K562 (cell line): ENCODE measurements at regions not wholly inside any gene's neighbourhood (a gene's known extent, or its start where the extent isn't known, plus 50 kb on each side); places are given as distances from the start of the nearest gene placed in this dataset.

ENCODE experiments used
- ATAC-seq: fragments of 200-7000 bp; cut with Tn5 transposase; 3 replicates; pipeline ENCODE4 v1.9.1; 2020; ENCODE audit warnings: moderate library complexity
- BruUV-seq: library from RNA; stranded (reverse); fragments of 400-500 nt; replicated peaks from 2 replicates; lab custom pipeline; 2021; lab: Mats Ljungman, UMichigan
- CTCF ChIA-PET: fragments of 300-600 bp; formaldehyde crosslinking; extraction: SDS; loops from one replicate; lab custom pipeline; 2021; ENCODE audit warnings: low intra/inter-chr PET ratio; lab: Yijun Ruan, JAX
- POLR2A ChIA-PET: fragments of 300-600, 350-650 bp; sonication (Branson Sonifier 250); formaldehyde crosslinking; extraction: SDS; loops from one replicate; lab custom pipeline; 2021; ENCODE audit warnings: antibody characterized with exemption, inconsistent platforms; lab: Yijun Ruan, JAX
- DNase-seq, 4 experiments: peaks; one replicate each; pipeline versions ENCODE4 v3.0.0 to v3.0.0-alpha.2; 2011 to 2018; ENCODE audit warnings: low spot score in 3 of 4, mixed read lengths in 3 of 4; ENCODE audit errors: extremely low read depth in 1 of 4
- FAIRE-seq: peaks from 2 replicates; lab custom pipeline; 2011; peaks lifted over from hg19 to GRCh38; lab: Jason Lieb, UNC
- H2AFZ ChIP-seq: 2 replicates; pipeline ENCODE4 v1.6.0; 2011; ENCODE audit warnings: low read depth, low read length, control low read depth, inconsistent platforms
- H3K27ac ChIP-seq: fragments of 200-600 bp; 3 replicates; pipeline ENCODE4 v1.8.0; 2011; ENCODE audit warnings: low read depth, mild to moderate bottlenecking, control low read depth, inconsistent platforms, low read length, moderate library complexity, mixed read lengths; ENCODE audit errors: extremely low read depth
- H3K27me3 ChIP-seq, 2 experiments: fragments of 300-600 bp in 1 of 2; 2 replicates in 1 of 2; 3 replicates in 1 of 2; pipeline versions ENCODE4 v1.6.0 to v1.8.0; 2011; ENCODE audit warnings: inconsistent platforms in 2 of 2, low read length in 2 of 2, mild to moderate bottlenecking in 1 of 2, mixed read lengths in 1 of 2, moderate library complexity in 1 of 2; ENCODE audit not compliant: control insufficient read depth in 2 of 2, insufficient read depth in 2 of 2
- H3K36me3 ChIP-seq: fragments of 300-600 bp; 3 replicates; pipeline ENCODE4 v1.8.0; 2011; ENCODE audit warnings: mild to moderate bottlenecking, low read length, inconsistent platforms; ENCODE audit not compliant: control insufficient read depth, insufficient read depth
- H3K4me1 ChIP-seq, 2 experiments: fragments of 200-600 bp in 1 of 2; replicated peaks in 1 of 2; 2 replicates in 1 of 2; 3 replicates in 1 of 2; pipeline versions ENCODE4 v1.5.1 to v1.8.0; 2011; ENCODE audit warnings: inconsistent platforms in 2 of 2, low read length in 2 of 2, mild to moderate bottlenecking in 1 of 2, mixed read lengths in 1 of 2, moderate library complexity in 1 of 2; ENCODE audit not compliant: control insufficient read depth in 2 of 2, insufficient read depth in 2 of 2
- H3K4me2 ChIP-seq: 2 replicates; pipeline ENCODE4 v1.6.1; 2011; ENCODE audit warnings: low read length, control low read depth, inconsistent platforms, mixed read lengths; ENCODE audit not compliant: insufficient read depth
- H3K4me3 ChIP-seq: fragments of 200-600 bp; sonication (generic), shearing (Covaris generic); 2 replicates; pipeline ENCODE4 v1.5.1; 2016; ENCODE audit warnings: control low read depth, inconsistent platforms
- H3K79me2 ChIP-seq: fragments of 200-600 bp; 3 replicates; pipeline ENCODE4 v1.8.0; 2011; ENCODE audit warnings: low read length, inconsistent platforms; ENCODE audit not compliant: control insufficient read depth, insufficient read depth
- H3K9ac ChIP-seq, 2 experiments: 2 replicates each; pipeline versions ENCODE4 v1.6.0 to v1.6.1; 2011; ENCODE audit warnings: low read depth in 2 of 2, low read length in 2 of 2, control low read depth in 1 of 2, inconsistent platforms in 1 of 2, mild to moderate bottlenecking in 1 of 2, mixed read lengths in 1 of 2; ENCODE audit not compliant: insufficient read depth in 1 of 2
- H3K9me1 ChIP-seq: one replicate; pipeline ENCODE4 v1.6.0; 2011; ENCODE audit warnings: inconsistent platforms, mild to moderate bottlenecking, low read length, moderate library complexity; ENCODE audit not compliant: control insufficient read depth, insufficient read depth
- H3K9me3 ChIP-seq: replicated peaks from 2 replicates; pipeline ENCODE4 v1.5.1; 2011; ENCODE audit warnings: low read depth, low read length, inconsistent platforms; ENCODE audit not compliant: control insufficient read depth, insufficient read depth
- H4K20me1 ChIP-seq: replicated peaks from 2 replicates; pipeline ENCODE4 v1.6.1; 2011; ENCODE audit warnings: low read length, inconsistent platforms, mixed read lengths; ENCODE audit not compliant: control insufficient read depth, insufficient read depth
- ETS2 ChIP-seq: IDR thresholded peaks from 2 replicates; pipeline ENCODE4 v1.6.1; 2016; ENCODE audit warnings: borderline replicate concordance, missing genetic modification characterization, mild to moderate bottlenecking, moderate library complexity, missing compliant biosample characterization; ENCODE audit not compliant: poor library complexity, severe bottlenecking
- HCFC1 ChIP-seq: IDR thresholded peaks from 2 replicates; pipeline ENCODE4 v1.6.1; 2012; ENCODE audit warnings: low read depth, low read length, improper control_type of control experiment
- NFATC3 ChIP-seq: fragments of 450-650 bp; IDR thresholded peaks from 2 replicates; pipeline ENCODE4 v1.6.1; 2017; ENCODE audit warnings: mild to moderate bottlenecking
- THRA ChIP-seq: fragments of 450-650 bp; IDR thresholded peaks from 2 replicates; pipeline ENCODE4 v1.6.1; 2017; ENCODE audit warnings: mild to moderate bottlenecking, moderate library complexity
- ZFP91 ChIP-seq: sonication (generic); formaldehyde crosslinking; IDR thresholded peaks from 2 replicates; pipeline ENCODE4 v1.8.0; 2022; ENCODE audit warnings: mild to moderate bottlenecking, missing genetic modification reagents
- ZNF561 ChIP-seq: fragments of 450-650 bp; formaldehyde crosslinking; conservative IDR thresholded peaks from 2 replicates; pipeline ENCODE4 v1.4.0; 2020; ENCODE audit warnings: mild to moderate bottlenecking, moderate library complexity
- ZNF583 ChIP-seq: fragments of 250-450 bp; sonication (Bioruptor Pico); IDR thresholded peaks from 2 replicates; pipeline ENCODE4 v1.4.0; 2020
- WGBS: fragments of 100-300 bp; shearing (Covaris generic); methylation state at CpG from one replicate; pipeline ENCODE4 v1.1.6; 2016; ENCODE audit warnings: low coverage, mixed read lengths; ENCODE audit not compliant: insufficient coverage; ENCODE audit errors: missing lambda C conversion rate; 5-methylcytosine and 5-hydroxymethylcytosine counted together
- in situ Hi-C: fragments of 300-500 bp; cut with MboI; formaldehyde crosslinking; loops from 4 replicates; pipeline ENCODE4 v1.15.0; 2018; ENCODE audit warnings: inconsistent platforms, mixed read lengths
- intact Hi-C: fragments of 100-400 bp; cut with micrococcal nuclease; formaldehyde crosslinking; loops from 2 replicates; pipeline ENCODE4 v1.14.2; 2022
- TF ChIP-seq, protein P1 (sequence below): sonication (generic); formaldehyde crosslinking; IDR thresholded peaks from 2 replicates; pipeline ENCODE4 v1.4.0; 2020; ENCODE audit warnings: mild to moderate bottlenecking, missing genetic modification reagents

DNA sequence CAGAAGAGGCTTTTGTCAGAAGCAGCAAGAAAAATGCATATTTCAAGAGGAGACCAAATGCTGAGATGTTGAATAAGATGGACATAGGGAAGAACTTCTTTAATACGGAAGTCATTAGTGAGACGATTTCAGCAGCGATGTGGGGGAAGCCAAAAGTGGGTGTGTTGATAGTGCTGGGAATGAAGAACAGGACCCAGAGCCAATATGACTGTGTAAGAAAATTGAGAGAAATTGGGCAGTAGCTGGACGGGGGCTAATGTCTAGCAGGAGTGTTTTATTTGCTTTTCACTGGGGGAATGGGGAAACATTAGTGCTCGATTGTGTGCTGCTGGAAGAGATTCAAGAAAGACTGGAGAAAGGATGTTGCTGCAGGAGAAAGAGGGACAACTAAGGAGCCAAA lies 788.7 kb upstream of the KLHL29 start:
- WGBS = 0% methylated on average over 5 of the region's 5 CpGs
- H3K9ac ChIP-seq = no peak overlapping the region
- H3K9me3 ChIP-seq = no peaks in the 10 kb centered on the region; the same call in 1 of the 2 replicates
- H3K9me1 ChIP-seq = no peaks in the 10 kb centered on the region
- in situ Hi-C loops = no loop called here
- H3K4me2 ChIP-seq = no peak overlapping the region
- TF ChIP-seq ZNF561 (CRISPR knock-in tag) = no peak
- no peak for TF ChIP-seq THRA
- no peak for TF ChIP-seq HCFC1
- no peak for TF ChIP-seq ETS2 (tag)
- no peak for TF ChIP-seq ZNF583
- no peak for TF ChIP-seq NFATC3
- TF ChIP-seq ZFP91 (CRISPR knock-in tag) = no peak
- TF ChIP-seq, protein P1, sequence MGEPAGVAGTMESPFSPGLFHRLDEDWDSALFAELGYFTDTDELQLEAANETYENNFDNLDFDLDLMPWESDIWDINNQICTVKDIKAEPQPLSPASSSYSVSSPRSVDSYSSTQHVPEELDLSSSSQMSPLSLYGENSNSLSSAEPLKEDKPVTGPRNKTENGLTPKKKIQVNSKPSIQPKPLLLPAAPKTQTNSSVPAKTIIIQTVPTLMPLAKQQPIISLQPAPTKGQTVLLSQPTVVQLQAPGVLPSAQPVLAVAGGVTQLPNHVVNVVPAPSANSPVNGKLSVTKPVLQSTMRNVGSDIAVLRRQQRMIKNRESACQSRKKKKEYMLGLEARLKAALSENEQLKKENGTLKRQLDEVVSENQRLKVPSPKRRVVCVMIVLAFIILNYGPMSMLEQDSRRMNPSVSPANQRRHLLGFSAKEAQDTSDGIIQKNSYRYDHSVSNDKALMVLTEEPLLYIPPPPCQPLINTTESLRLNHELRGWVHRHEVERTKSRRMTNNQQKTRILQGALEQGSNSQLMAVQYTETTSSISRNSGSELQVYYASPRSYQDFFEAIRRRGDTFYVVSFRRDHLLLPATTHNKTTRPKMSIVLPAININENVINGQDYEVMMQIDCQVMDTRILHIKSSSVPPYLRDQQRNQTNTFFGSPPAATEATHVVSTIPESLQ (CRISPR knock-in tag) = no peak
- TF ChIP-seq, all 486 proteins: peak for 0
- ATAC-seq (no peak), FAIRE-seq (no peak), DNase-seq (no peak)
- no peak overlapping the region for H3K4me3 ChIP-seq
- ChIA-PET CTCF (no interaction called here), POLR2A (no interaction called here)
- no peak overlapping the region for H2AFZ ChIP-seq
- H3K4me1 ChIP-seq = no peaks in the 10 kb centered on the region
- no peak overlapping the region for H3K27ac ChIP-seq
- no TSS peak for BruUV-seq
- no peaks in the 10 kb centered on the region for H4K20me1 ChIP-seq
- H3K27me3 ChIP-seq = no peaks in the 10 kb centered on the region
- no peaks in the 10 kb centered on the region for H3K79me2 ChIP-seq
- intact Hi-C loops = no loop called here
- no peaks in the 10 kb centered on the region for H3K36me3 ChIP-seq
